Midbrain (tissue), 1 donor: ENCODE measurements at regions not wholly inside any gene's neighbourhood (a gene's known extent, or its start where the extent isn't known, plus 50 kb on each side); places are given as distances from the start of the nearest gene placed in this dataset.
"Not testable (repeated sequence)": the region's sequence is repeated elsewhere in the genome, so short reads cannot be mapped to it uniquely, and the experiment has no call there.

Experiments used
- DNase-seq: peaks from one replicate; lab custom pipeline; 2025; lab: John Stamatoyannopoulos, UW

DNA sequence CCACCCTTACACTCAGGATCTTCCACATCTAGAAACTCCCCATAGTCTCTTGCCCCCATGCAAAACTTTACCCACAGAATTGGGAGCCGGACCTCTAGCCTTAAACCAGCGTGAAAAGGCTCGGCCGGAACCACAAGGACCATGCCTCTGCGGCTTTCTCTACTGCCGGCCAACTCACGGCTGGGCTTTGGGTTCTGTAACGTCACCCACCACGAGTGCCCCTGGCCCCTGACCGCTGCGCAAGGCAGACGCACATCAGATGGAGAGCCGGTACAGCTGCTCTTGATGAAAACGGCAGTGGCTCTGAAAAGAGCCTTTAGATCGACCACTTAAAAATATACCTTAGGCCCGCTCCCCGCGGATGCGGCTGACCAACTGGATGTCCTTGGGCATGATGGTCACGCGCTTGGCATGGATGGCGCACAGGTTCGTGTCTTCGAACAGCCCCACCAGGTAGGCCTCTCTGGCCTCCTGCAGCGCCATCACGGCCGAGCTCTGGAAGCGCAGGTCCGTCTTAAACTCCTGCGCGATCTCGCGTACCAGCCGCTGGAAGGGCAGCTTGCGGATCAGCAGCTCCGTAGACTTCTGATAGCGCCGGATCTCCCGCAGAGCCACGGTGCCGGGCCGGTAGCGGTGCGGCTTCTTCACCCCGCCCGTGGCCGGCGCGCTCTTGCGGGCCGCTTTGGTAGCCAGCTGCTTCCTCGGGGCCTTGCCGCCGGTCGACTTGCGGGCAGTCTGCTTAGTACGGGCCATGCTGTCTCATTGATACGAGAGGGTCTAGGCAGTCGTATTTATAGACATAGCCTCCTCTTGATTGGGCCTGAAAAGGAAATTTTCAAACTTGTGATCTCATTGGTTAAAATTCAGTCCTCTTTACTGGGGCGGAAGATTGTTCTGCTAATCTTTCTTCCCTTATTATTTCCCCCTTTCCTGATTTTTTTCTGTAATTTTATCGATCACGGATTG lies 66.3 kb downstream of the FAM72C start:
- peak; percentile 11 for DNase-seq

- not testable (repeated sequence) for DNase-seq
Measured at GRCh38 chr1:143904622-143904979, 67.2 kb downstream of the FAM72C start.

DNA sequence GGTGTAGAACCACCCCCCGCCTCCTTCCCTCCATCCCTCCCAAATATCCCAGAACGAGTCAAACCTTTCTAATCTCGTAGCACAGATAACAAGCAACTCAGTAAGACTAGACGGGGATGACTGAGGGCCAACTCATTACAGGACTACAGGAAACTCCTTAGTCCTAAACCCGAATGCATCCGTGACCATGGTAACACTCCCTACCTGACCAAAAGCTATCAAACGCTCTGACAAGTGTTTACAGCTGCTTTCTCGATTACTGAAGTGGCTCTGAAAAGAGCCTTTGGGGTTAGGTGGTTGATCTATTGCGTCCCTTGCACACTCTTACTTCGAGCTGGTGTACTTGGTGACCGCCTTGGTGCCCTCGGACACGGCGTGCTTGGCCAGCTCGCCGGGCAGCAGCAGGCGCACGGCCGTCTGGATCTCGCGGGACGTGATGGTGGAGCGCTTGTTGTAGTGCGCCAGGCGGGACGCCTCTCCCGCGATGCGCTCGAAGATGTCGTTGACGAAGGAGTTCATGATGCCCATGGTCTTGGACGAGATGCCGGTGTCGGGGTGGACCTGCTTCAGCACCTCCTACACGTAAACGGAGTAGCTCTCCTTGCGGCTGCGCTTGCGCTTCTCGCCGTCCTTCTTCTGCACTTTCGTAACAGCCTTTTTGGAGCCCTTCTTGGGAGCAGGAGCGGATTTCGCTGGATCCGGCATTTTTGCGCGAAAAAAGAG lies 67.7 kb downstream of the FAM72C start:
- DNase-seq = peak; percentile 34

DNA sequence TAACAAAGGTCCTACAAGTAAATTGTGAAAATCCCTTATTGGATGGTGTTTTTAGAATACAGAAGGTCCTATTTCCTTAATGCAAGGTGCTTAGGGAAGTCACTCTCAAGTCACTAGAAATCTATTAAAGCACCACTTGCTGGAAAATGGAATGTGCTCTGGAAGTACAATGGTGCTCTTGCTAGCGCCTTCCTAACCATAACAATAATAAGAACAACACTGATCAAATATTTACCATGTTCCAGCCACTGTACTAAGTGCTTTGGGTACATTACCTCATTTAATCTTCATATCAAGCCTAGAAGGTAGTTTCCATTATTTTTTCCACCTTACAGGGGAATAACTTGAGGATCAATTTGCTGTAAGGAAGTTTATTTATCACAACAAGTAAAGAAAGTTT lies 75.4 kb downstream of the FAM72C start:
- not testable (repeated sequence) for DNase-seq

- peak; percentile 59 for DNase-seq
Measured at GRCh38 chr1:143884932-143885574, 86.7 kb downstream of the FAM72C start.

GRCh38 chr1:143884532-143884931 lies 87.3 kb downstream of the FAM72C start:
- DNase-seq = not testable (repeated sequence)

GRCh38 chr1:143879757-143880536 lies 91.8 kb downstream of the FAM72C start:
- not testable (repeated sequence) for DNase-seq

- DNase-seq = not testable (repeated sequence)
Measured at GRCh38 chr1:143875947-143876346, 95.8 kb downstream of the FAM72C start.

GRCh38 chr1:143874625-143875024 lies 97.2 kb downstream of the FAM72C start:
- not testable (repeated sequence) for DNase-seq

DNA sequence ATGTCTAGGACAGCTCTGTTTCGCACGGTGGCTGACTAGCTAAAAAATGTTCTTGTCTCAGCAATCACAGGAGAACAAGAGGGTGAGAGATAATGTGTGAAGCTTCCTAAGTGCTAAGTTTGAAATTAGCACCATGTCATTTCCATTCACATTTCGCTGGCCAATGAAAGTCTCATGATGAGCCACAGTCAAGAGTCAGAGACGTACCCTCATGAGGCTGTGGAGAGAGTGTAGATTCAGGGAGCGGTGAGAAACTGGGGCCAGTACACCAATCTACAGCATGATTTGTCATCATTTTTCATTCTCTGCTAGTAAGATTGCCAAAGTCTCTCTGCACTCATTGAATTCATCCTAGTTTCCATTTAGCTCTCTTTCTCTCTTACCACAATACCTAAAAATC lies 98.1 kb downstream of the FAM72C start:
- not testable (repeated sequence) for DNase-seq

DNA sequence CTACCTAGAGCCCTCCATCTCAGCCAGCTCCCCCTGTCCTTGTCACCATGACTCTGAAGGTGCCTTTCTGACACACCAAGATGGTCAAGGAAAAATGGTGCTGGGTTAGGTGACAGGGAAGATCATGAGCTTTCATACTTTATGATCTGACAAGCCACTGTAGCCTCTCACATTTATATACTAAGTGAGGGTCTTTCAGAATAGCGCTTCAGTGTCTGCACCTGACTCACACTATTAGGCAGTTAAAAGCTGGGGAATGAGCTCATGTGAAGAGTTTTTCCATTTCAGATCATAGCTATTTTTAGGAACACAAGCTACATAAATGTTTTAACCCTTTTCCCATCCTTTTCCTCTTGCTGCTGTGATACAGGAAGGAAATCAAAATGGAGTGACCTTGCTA lies 101.4 kb downstream of the FAM72C start:
- DNase-seq = not testable (repeated sequence)

- not testable (repeated sequence) for DNase-seq
Measured at GRCh38 chr1:143867590-143868220, 104.1 kb downstream of the FAM72C start.

DNA sequence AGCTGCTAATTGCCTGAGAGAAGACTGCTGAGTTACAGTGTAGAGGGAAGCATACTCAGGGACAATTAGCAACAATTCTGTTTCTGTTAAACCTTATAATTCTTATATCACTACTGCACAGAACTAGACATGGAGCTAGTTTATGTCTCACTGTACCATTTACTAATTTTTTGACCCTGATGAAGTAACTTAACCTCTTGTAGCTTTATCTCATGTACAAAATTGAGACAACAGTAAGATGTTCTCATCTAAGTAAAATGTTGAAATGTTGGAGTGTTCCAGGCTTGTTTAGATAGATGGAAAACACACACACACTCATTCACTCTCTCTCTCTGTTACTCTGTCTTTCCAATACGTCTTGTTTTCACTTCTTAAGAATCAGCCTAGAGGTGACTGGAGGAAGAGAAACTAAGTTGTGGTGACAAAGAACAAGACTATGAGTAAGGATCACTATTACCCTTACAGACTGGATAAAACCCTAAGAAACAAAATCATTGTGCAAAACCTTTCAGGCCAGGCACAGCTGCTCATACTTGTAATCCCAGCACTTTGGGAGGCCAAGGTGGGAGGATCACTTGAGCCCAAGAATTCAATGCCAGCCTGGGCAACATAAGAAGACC lies 107.8 kb downstream of the FAM72C start:
- DNase-seq = not testable (repeated sequence)

DNA sequence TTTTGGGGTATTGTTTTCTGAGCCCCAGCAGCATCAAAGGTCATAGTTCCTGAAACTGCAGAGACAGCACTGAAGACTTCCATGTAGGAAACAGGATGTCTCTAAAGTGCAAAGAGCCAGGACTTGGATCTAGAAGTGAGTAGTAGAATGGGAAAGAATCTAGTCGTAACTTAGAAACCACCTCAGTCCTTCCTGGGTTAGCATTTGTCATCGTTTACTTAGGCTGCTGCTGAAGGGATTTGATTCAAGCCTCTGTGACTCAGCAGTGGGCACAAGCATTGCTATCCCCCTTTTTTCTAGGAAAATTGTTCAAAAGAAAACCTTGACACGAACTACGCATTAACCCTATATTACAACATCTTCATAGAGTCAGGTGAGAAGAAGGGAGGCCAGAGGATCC lies 109.1 kb downstream of the FAM72C start:
- DNase-seq = not testable (repeated sequence)

DNA sequence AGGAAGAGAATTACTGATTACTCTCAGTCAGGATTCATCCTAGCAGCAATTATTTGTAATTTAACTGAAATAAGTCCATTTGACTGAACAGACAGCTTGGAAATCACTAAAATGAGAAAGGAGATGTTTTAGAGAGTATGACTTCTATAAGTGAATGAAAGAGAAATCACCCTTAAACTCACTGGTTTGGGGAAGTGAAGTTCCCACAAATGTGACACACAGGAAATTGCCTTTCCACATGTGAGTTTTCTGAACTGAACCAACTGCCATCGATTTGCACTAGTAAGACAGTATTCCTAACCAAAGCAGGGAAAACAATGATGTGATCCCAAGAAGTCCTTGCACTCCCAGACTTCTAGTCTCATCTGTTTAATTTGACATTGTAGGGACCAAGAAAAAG lies 110.5 kb downstream of the FAM72C start:
- DNase-seq = not testable (repeated sequence)

DNA sequence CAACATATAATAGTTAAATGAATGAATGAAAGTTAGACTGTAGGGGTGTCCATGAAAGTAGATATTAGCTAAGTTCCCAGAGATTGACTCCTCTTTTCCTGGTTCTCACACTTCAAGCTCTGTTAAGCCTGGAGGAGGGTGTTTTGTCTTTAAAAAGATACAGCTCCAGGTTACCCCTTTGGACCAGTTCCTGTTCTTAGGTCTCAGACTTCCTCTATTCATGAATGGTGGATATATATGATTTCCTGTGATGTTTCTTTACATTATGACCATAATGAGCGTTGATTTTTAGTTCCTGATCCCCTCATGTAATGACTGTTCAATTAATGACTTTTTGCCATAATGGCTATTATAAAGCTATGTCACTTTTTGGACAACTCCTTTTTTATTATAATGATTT lies 115.9 kb downstream of the FAM72C start:
- not testable (repeated sequence) for DNase-seq

DNA sequence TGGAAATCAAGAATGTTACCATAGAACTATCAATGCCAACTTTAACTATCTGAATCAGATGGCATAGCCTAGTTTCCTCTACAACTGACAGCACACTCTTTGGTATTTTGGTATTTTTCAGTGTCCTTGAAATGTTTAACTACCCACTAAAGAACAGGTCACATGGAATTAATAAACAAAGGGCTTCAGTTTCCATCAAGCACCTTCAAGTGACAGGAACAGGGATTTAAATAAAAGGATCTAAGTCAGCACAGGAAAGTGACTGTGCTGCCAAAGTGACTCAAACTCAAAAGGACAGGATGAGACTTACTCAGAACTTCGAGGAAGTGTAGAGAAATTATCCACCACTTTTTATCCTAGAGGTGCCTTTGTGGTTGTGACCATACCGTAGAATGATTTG lies 117.7 kb downstream of the FAM72C start:
- not testable (repeated sequence) for DNase-seq

DNA sequence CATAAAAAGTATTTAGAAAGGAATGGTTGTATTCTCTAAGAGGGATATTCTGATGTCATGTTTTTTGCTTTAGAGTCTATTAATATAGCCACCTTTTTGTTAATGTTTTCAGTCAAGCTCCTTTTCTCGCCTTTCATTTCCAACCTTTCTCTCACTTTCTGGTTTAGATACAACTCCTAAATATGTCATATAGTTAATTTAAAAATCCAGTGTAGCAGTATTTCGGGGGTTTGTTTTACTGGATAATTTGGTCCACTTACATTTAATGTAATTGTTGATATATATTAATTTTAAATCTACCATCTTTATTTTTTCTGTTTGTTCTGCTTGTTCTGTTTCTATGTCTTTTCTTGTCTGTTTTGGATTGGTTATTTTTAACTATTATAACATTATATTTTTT lies 121.1 kb downstream of the FAM72C start:
- not testable (repeated sequence) for DNase-seq

GRCh38 chr1:143848859-143849258 lies 122.9 kb downstream of the FAM72C start:
- not testable (repeated sequence) for DNase-seq

DNA sequence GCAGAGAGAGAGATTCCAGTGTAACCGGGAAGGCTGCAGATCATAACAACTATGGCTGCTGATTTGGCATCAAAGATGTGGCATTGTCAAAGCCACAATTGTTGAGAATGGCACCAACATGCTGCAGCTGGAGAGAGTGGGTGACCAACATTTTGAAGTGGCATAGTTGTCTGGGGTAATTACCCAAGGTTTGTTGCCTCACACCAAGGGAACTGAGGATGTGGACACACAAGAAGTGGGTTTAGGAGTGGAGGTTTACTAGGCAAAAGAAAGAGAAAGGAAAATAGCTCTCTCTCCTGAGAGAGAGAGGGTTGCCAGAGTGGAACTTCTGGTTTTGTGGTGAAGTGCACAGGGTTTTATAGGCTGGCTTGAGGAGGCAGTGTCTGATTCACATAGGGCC lies 126.6 kb downstream of the FAM72C start:
- not testable (repeated sequence) for DNase-seq

DNA sequence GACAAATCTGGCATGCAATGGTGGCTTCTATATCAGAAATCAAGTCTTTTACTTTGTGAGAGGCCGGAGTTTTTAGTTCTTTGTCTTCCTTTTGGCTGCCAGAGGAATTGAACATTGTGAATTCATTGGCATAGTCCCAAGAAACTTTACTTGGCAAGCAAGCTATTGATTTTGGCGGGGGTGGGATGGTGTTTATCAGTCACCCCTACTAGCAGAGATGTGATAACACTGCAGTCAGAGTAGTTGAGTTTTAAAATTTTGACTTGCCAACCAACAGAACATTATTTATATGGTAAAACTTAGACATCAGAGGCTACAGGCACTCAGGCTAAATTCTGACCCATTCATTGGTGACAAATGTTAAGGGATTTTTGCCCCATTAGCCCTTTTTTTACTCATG lies 129.7 kb downstream of the FAM72C start:
- DNase-seq = not testable (repeated sequence)
